Right ventricle myocardium inferior (tissue), 1 donor: ENCODE measurements at regions not wholly inside any gene's neighbourhood (a gene's known extent, or its start where the extent isn't known, plus 50 kb on each side); places are given as distances from the start of the nearest gene placed in this dataset.

Experiments
- ATAC-seq: fragments of 200-7000 bp; cut with Tn5 transposase; one replicate; pipeline ENCODE4 v1.9.1; 2020; ENCODE audit warnings: mild to moderate bottlenecking, moderate library complexity
- DNase-seq: peaks from one replicate; pipeline ENCODE4 v3.0.0; 2021; ENCODE audit errors: missing footprints
- intact Hi-C: fragments of 100-400 bp; cut with DNase I; formaldehyde crosslinking; loops from one replicate; pipeline ENCODE4 v1.11.0; 2022
- donor health status: DM: no; HTN: yes; CAD: no; lungs with severe emphysema.

GRCh38 chr1:47547753-47548573 lies 110.1 kb downstream of the FOXD2 start:
- intact Hi-C loops: no loop called here
- DNase-seq (no peak), ATAC-seq (peak; percentile 8)

- intact Hi-C loops: no loop called here
- no peak for DNase-seq
- no peak for ATAC-seq
Measured at GRCh38 chr1:47548637-47549036, 110.8 kb downstream of the FOXD2 start.

DNA sequence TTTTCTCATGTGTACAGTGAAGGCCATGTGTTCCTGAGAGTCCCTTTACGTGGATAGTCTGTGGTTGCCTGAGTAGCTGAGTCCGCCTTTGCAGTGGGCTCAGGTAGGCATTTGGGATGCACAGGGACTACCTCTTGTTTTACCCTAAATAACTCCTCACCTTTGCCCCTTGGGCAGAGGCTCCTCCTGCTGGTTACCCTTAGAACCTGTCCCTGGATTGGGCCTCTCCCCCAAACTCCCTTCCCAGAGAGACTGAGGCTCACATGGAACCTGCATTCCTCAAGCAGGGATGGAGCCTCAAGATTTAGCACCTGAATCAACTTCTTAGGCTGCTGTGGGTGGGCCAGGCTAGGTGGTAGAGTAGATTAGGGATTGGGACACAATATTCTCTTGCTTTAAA lies 111.7 kb downstream of the FOXD2 start:
- ATAC-seq (no peak), DNase-seq (no peak)
- intact Hi-C loops: no loop called here

DNA sequence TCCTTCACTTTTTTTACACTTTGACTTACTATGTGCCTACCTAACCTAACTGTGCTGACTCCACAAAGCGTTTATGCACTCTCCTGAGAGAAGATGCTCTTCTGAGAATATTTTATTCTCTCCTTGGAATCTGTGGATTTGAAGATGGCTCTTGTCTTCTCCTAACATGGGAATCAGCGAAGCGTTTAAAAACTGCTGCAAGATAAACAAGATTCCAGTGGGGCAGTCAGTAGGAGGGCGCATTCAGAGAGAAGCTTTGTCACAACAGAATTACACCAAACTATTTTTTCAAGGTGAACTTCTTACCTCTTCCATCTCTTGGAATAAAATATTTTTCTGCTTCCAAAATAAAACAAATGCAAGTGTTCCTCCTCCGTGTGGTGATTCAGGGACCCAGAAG lies 113.1 kb downstream of the FOXD2 start:
- ATAC-seq: no peak
- DNase-seq: no peak
- intact Hi-C loops: no loop called here

DNA sequence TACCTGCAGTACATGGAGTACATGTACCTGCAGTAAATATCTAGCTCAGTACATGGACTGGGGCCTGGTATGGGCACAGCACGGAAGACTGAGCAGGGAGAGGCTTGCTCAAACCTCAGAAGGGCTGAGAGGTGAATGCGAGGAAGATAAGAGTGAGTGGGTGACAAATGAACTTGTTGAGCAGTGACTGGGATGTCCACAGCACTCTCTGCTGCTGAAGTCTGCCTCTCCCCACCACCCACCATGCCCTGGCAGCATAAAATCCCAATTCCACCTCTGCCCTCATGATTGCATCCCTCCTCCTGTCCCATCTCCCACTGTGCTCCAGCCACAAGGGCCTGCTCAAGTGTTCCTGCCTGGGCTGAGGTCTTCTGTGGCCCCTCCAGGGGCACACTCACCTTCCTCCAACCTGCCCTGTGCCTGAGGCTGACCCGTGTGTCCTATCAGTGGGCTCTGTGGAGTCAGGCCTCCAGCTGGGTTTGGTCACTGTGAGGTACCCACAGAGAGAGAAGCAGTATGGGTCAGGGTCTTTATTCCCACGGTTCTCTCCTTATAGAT lies 114.2 kb downstream of the FOXD2 start:
- intact Hi-C loops: no loop called here
- DNase-seq: no peak
- ATAC-seq: no peak

- no peak for ATAC-seq
- intact Hi-C loops: no loop called here
- DNase-seq: no peak
Measured at GRCh38 chr1:47554082-47554481, 116.2 kb downstream of the FOXD2 start.

DNA sequence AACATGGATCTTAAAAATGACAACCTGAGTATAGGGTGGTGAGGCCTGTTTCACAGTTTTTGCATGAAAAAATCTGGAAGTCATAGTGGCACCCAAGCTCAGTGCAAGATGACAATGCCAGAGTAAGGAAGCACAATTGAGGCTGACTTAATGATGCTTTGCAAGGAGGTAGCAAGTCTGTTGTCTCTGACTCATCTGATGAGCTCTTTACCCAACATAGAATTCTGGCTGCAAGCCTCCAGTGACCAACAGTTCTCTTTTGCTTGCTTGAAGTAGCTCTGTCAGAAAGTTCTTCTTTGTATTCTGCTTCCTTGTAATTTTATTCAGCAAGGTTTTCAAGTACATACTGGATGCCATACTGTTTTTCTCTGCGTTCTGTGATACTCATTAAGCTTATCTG lies 117.1 kb downstream of the FOXD2 start:
- ATAC-seq (no peak), DNase-seq (no peak)
- intact Hi-C loops: no loop called here

DNA sequence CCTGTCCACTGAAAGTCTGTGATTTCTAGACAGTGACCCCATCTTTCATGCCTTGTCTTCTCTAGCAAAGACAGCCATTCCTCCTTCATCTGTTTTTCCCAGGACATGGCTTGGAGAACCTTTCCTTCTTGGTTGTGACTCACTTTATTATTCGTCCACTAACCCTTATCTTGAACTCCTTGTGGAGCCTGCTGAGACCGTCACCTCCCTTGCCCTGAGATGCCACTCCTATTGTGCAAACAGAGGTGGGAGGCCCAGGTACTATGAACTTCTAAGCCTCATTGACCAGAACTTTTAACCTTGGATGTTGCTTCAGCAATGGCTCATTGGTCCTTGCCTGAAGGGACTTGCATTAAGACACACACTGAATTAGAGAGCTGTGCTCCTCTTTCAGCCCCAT lies 117.5 kb downstream of the FOXD2 start:
- ATAC-seq: no peak
- intact Hi-C loops: no loop called here
- no peak for DNase-seq

GRCh38 chr1:47555841-47556560 lies 118.2 kb downstream of the FOXD2 start:
- intact Hi-C loops: no loop called here
- ATAC-seq (no peak), DNase-seq (no peak)

GRCh38 chr1:47557066-47557465 lies 119.2 kb downstream of the FOXD2 start:
- intact Hi-C loops: no loop called here
- no peak for ATAC-seq
- DNase-seq: no peak

DNA sequence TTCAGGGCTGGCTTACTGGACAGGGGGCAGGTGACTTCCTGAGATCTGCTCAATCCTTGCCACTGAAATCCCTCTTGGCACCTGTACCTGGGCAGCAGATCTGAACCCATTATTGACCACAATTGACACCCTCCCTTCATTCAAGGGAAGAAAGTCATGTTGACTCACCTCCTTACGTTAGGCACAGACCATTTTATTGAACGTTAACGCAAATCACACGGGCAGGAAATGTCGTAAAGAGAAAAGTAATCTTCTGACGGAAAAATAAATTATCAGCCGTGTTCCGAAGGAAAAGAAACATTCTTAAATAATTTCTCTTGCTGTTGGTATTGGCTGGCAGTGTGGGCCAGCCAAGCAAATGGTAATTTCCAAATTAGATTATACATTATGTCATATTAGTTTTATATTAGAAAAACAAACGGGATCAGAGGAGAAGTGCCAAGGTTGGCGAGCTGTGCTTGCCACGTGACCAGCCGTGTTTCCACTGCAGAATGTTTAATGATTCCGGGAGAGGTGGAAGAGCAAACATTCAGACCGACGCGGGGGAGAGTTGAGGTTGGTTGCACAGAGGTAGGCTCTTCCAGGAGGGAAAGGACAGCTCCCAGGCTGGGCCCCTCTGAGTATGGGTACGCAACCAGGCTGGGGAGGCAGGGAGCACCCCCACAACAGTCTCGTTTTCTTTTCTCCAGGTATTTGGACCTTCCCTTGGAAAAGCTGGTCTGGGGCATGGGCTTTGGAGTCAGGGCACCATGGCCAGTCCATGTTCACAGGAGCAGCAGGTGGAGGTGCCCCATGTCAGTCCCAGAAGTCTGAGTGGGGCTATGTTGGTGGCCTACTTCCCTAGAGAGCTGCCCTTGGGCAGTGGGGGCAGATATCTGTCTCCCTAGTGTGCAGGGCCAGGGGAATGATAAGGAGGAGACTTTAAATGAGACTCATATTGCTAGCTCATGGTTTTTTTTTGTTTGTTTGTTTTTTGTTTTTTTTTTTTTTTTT lies 121.1 kb downstream of the FOXD2 start:
- ATAC-seq (no peak), DNase-seq (no peak)
- intact Hi-C loops: no loop called here

GRCh38 chr1:47559944-47560695 lies 122.3 kb downstream of the FOXD2 start:
- intact Hi-C loops: no loop called here
- no peak for ATAC-seq
- DNase-seq: no peak

DNA sequence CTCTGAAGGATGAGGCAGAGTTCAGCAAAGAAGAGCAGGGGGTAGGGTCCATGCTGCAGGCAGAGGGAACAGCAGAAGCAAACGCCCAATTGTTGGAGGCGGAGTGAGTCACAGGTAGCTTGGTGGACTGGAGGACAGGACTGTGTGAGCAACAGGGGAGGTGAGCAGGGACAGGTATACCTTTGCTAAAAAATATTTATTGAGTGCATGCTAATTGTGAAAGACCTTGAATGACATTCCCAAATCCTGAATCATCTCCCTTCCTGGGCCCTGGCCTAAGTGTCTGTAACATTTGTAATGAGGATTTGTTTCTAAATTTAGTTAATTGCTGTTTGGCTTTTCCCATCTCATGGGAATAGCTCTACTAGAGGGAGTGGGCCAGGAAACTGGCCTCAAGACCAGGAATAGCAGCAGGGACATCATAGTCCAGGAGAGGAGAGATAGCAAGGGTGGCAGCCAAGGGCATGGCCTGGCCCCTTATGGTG lies 123.7 kb downstream of the FOXD2 start:
- ATAC-seq: peak; percentile 47
- DNase-seq: no peak
- intact Hi-C loops: no loop called here

- ATAC-seq: no peak
- no peak for DNase-seq
- intact Hi-C loops: no loop called here
Measured at GRCh38 chr1:47562147-47562546, 124.3 kb downstream of the FOXD2 start.

- no peak for ATAC-seq
- no peak for DNase-seq
- intact Hi-C loops: no loop called here
Measured at GRCh38 chr1:47562799-47563198, 125.0 kb downstream of the FOXD2 start.

- intact Hi-C loops: no loop called here
- no peak for ATAC-seq
Measured at GRCh38 chr1:47563201-47563600, 125.4 kb downstream of the FOXD2 start.

DNA sequence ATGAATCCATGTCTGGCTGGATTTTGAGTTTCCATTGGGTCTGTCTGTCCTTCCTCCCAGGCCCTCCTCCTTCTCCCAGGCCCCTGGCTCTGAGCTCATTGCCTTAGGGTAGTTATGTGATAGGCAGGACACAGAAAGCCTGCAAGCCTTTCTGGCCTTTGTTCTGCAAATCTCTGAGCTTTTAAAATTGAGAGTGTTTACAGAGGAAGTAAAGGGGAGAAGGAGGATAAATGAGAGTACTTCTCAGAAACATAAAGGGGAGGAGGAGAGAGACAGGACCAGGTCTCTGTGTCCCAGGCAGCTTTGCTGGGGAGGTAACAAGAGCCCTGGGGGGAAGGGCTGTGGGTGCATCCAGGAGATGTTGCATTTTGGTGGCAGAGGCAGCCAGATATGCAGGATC lies 126.7 kb downstream of the FOXD2 start:
- no peak for DNase-seq
- no peak for ATAC-seq
- intact Hi-C loops: no loop called here

More at GRCh38 chr1:47563201-47563600, 125.4 kb downstream of the FOXD2 start:
- DNase-seq: no peak

DNA sequence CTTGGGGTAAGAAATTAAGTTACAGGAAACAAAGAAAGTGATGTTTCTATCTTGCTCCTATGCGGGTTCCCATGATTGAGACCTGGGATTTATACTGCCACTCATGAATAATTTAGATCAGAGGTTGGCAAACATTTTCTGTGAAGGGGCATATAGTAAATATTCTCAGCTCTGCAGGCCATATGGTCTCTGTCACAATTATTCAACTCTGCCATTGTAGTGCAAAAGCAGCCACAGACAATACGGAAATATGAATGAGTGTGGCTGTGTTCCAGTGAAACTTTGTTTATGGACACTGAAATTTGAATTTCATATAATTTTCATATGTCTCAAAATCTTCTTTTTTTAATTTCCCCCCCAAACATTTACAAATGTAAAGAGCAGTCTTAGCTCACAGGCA lies 127.2 kb downstream of the FOXD2 start:
- intact Hi-C loops: no loop called here
- no peak for DNase-seq
- no peak for ATAC-seq
